H1 (cell line): ENCODE measurements at regions not wholly inside any gene's neighbourhood (a gene's known extent, or its start where the extent isn't known, plus 50 kb on each side); places are given as distances from the start of the nearest gene placed in this dataset.

Source experiments
- CTCF ChIA-PET: fragments of 300-600 bp; sonication (Branson Sonifier 250); formaldehyde crosslinking; loops from one replicate; lab custom pipeline; 2021; ENCODE audit not compliant: partially characterized antibody; lab: Charles Lee
- POLR2A ChIA-PET: fragments of 300-600 bp; sonication (Branson Sonifier 250); formaldehyde crosslinking; loops from one replicate; lab custom pipeline; 2021; ENCODE audit warnings: inconsistent platforms; ENCODE audit not compliant: partially characterized antibody; lab: Charles Lee
- DNase-seq, 2 experiments: peaks; one replicate each; pipeline versions ENCODE4 v3.0.0 to v3.0.0-alpha.2; 2010 to 2022; ENCODE audit warnings: low spot score in 2 of 2, low read depth in 1 of 2, mixed read lengths in 1 of 2
- FAIRE-seq: peaks from 2 replicates; lab custom pipeline; 2011; peaks lifted over from hg19 to GRCh38; lab: Jason Lieb, UNC
- H2AFZ ChIP-seq: 2 replicates; pipeline ENCODE4 v1.8.1; 2012; ENCODE audit warnings: low read length, inconsistent platforms
- H2AK5ac ChIP-seq: 2 replicates; pipeline ENCODE4 v1.6.1; 2013; ENCODE audit warnings: low read depth, low read length
- H2BK120ac ChIP-seq: replicated peaks from 2 replicates; pipeline ENCODE3; 2013; ENCODE audit warnings: low read depth, low read length, inconsistent platforms
- H2BK12ac ChIP-seq: 2 replicates; pipeline ENCODE4 v1.6.1; 2013; ENCODE audit warnings: low read depth, low read length
- H2BK15ac ChIP-seq: 2 replicates; pipeline ENCODE4 v1.6.1; 2013; ENCODE audit warnings: low read length
- H2BK20ac ChIP-seq: 2 replicates; pipeline ENCODE4 v1.6.1; 2013; ENCODE audit warnings: low read length
- H2BK5ac ChIP-seq: 2 replicates; pipeline ENCODE4 v1.6.1; 2013; ENCODE audit warnings: low read depth, low read length
- H3K14ac ChIP-seq: 2 replicates; pipeline ENCODE4 v1.6.1; 2013; ENCODE audit warnings: inconsistent platforms; ENCODE audit not compliant: insufficient read length
- H3K18ac ChIP-seq: 2 replicates; pipeline ENCODE4 v1.6.1; 2013; ENCODE audit warnings: low read length; ENCODE audit errors: extremely low read depth
- H3K23ac ChIP-seq: 2 replicates; pipeline ENCODE4 v1.6.1; 2013; ENCODE audit warnings: inconsistent platforms; ENCODE audit not compliant: insufficient read length
- H3K23me2 ChIP-seq: 2 replicates; pipeline ENCODE4 v1.6.1; 2013; ENCODE audit warnings: low read depth, low read length
- H3K27ac ChIP-seq: 2 replicates; pipeline ENCODE4 v1.6.1; 2011; ENCODE audit warnings: low read depth, low read length, inconsistent platforms
- H3K27me3 ChIP-seq, 4 experiments: replicated peaks in 1 of 4; 1 replicate in 1 of 4; 2 replicates in 3 of 4; pipeline versions ENCODE4 v1.6.1 to v1.8.1; 2011 to 2013; ENCODE audit warnings: low read length in 3 of 4, mild to moderate bottlenecking in 3 of 4, inconsistent platforms in 2 of 4, mixed read lengths in 2 of 4, moderate library complexity in 1 of 4; ENCODE audit not compliant: control insufficient read depth in 3 of 4, insufficient read depth in 3 of 4; ENCODE audit errors: extremely low read depth in 1 of 4
- H3K36me3 ChIP-seq, 4 experiments: 2 replicates each; pipeline versions ENCODE4 v1.6.1 to v1.8.1; 2011 to 2013; ENCODE audit warnings: mild to moderate bottlenecking in 4 of 4, low read length in 3 of 4, moderate library complexity in 2 of 4, control low read depth in 1 of 4, inconsistent platforms in 1 of 4; ENCODE audit not compliant: insufficient read depth in 4 of 4, control insufficient read depth in 2 of 4
- H3K4ac ChIP-seq: replicated peaks from 2 replicates; pipeline ENCODE3; 2013; ENCODE audit warnings: low read length, low read depth, mixed read lengths, inconsistent platforms; ENCODE audit not compliant: insufficient read length
- H3K4me1 ChIP-seq, 4 experiments: replicated peaks in 1 of 4; 1 replicate in 1 of 4; 2 replicates in 3 of 4; pipeline versions ENCODE4 v1.6.1 to v1.8.1; 2011 to 2013; ENCODE audit warnings: low read length in 3 of 4, inconsistent platforms in 2 of 4, mixed read lengths in 1 of 4; ENCODE audit not compliant: insufficient read depth in 4 of 4, control insufficient read depth in 3 of 4
- H3K4me2 ChIP-seq, 2 experiments: 2 replicates each; pipeline versions ENCODE4 v1.6.1 to v1.8.1; 2011 to 2013; ENCODE audit warnings: low read depth in 2 of 2, low read length in 2 of 2, control low read depth in 1 of 2, inconsistent platforms in 1 of 2, mild to moderate bottlenecking in 1 of 2; ENCODE audit not compliant: insufficient read depth in 1 of 2
- H3K4me3 ChIP-seq, 4 experiments: fragments of 200-600, 300-600 bp in 1 of 4; sonication (generic), shearing (Covaris generic), sonication (Bioruptor Twin) in 1 of 4; 2 replicates each; pipeline versions ENCODE4 v1.5.1 to v1.8.1; 2011 to 2016; ENCODE audit warnings: low read length in 4 of 4, low read depth in 3 of 4, control low read depth in 2 of 4, inconsistent platforms in 2 of 4, mild to moderate bottlenecking in 2 of 4, mixed read lengths in 1 of 4, moderate library complexity in 1 of 4; ENCODE audit not compliant: insufficient read depth in 2 of 4; ENCODE audit errors: extremely low read depth in 1 of 4
- H3K56ac ChIP-seq: replicated peaks from 2 replicates; pipeline ENCODE3; 2013; ENCODE audit warnings: low read depth, mild to moderate bottlenecking, mixed read lengths, low read length, inconsistent platforms; ENCODE audit not compliant: insufficient read length
- H3K79me1 ChIP-seq: 2 replicates; pipeline ENCODE4 v1.6.1; 2013; ENCODE audit warnings: low read depth, low read length, control low read depth
- H3K79me2 ChIP-seq, 2 experiments: 2 replicates each; pipeline versions ENCODE4 v1.6.1 to v1.8.1; 2012 to 2013; ENCODE audit warnings: low read length in 2 of 2, mild to moderate bottlenecking in 2 of 2, inconsistent platforms in 1 of 2; ENCODE audit not compliant: insufficient read depth in 2 of 2, control insufficient read depth in 1 of 2
- H3K9ac ChIP-seq, 4 experiments: replicated peaks in 1 of 4; 1 replicate in 1 of 4; 2 replicates in 3 of 4; pipeline versions ENCODE4 v1.6.1 to v1.8.1; 2011 to 2013; ENCODE audit warnings: low read depth in 3 of 4, low read length in 3 of 4, control low read depth in 2 of 4, mild to moderate bottlenecking in 2 of 4, moderate library complexity in 2 of 4, inconsistent platforms in 1 of 4; ENCODE audit errors: extremely low read depth in 1 of 4
- H3K9me3 ChIP-seq, 2 experiments: 2 replicates each; pipeline versions ENCODE4 v1.6.1 to v1.8.1; 2012 to 2013; ENCODE audit warnings: mild to moderate bottlenecking in 2 of 2, moderate library complexity in 2 of 2, control low read depth in 1 of 2, inconsistent platforms in 1 of 2, low read depth in 1 of 2, low read length in 1 of 2, mixed read lengths in 1 of 2; ENCODE audit not compliant: insufficient read depth in 2 of 2
- H4K20me1 ChIP-seq, 2 experiments: replicated peaks in 1 of 2; 2 replicates each; pipeline versions ENCODE3 to v1.8.1; 2011 to 2013; ENCODE audit warnings: inconsistent platforms in 2 of 2, low read length in 2 of 2, mild to moderate bottlenecking in 1 of 2; ENCODE audit not compliant: insufficient read depth in 2 of 2, control insufficient read depth in 1 of 2
- H4K5ac ChIP-seq: 2 replicates; pipeline ENCODE4 v1.6.1; 2013; ENCODE audit warnings: low read length, low read depth, mixed read lengths, inconsistent platforms; ENCODE audit not compliant: insufficient read length
- H4K8ac ChIP-seq: 2 replicates; pipeline ENCODE4 v1.8.0; 2013; ENCODE audit warnings: mild to moderate bottlenecking, moderate library complexity, low read length, inconsistent platforms; ENCODE audit not compliant: insufficient read depth; ENCODE audit errors: extremely low read depth
- H4K91ac ChIP-seq: replicated peaks from 2 replicates; pipeline ENCODE3; 2013; ENCODE audit warnings: low read length, mixed read lengths, inconsistent platforms; ENCODE audit not compliant: insufficient read length
- CTBP2 ChIP-seq: IDR thresholded peaks from 2 replicates; pipeline ENCODE4 v1.7.0; 2011; ENCODE audit warnings: borderline replicate concordance, mild to moderate bottlenecking, moderate library complexity, mixed read lengths, low read length; ENCODE audit not compliant: insufficient read depth, insufficient read length
- EZH2 ChIP-seq: fragments of 200-600 bp; sonication (generic); IDR thresholded peaks from 2 replicates; pipeline ENCODE4 v1.7.1; 2012; ENCODE audit warnings: low read depth, mild to moderate bottlenecking, moderate library complexity, low read length, inconsistent platforms; ENCODE audit not compliant: severe bottlenecking
- PHF8 ChIP-seq: fragments of 200-600 bp; sonication (generic); conservative IDR thresholded peaks from 2 replicates; pipeline ENCODE4 v1.7.1; 2012; ENCODE audit warnings: low read depth, mild to moderate bottlenecking, inconsistent platforms, low read length, moderate library complexity
- POLR2AphosphoS5 ChIP-seq: IDR thresholded peaks from 2 replicates; pipeline ENCODE4 v1.6.1; 2011; ENCODE audit warnings: low read depth, low read length
- RAD21 ChIP-seq, 2 experiments: IDR thresholded peaks in 1 of 2; conservative IDR thresholded peaks in 1 of 2; 2 replicates each; pipeline ENCODE4 v1.6.1; 2011; ENCODE audit warnings: low read depth in 2 of 2, low read length in 2 of 2, improper control_type of control experiment in 1 of 2, inconsistent platforms in 1 of 2, mild to moderate bottlenecking in 1 of 2, moderate library complexity in 1 of 2
- SAP30 ChIP-seq: fragments of 300-600 bp; sonication (generic); IDR thresholded peaks from 2 replicates; pipeline ENCODE4 v1.7.1; 2012; ENCODE audit warnings: low read length, moderate library complexity, mild to moderate bottlenecking, inconsistent platforms; ENCODE audit not compliant: insufficient read depth, insufficient replicate concordance
- SRF ChIP-seq: IDR thresholded peaks from 2 replicates; pipeline ENCODE4 v1.6.1; 2011; ENCODE audit warnings: mild to moderate bottlenecking, low read depth, low read length, moderate library complexity
- ZNF274 ChIP-seq: IDR thresholded peaks from 2 replicates; pipeline ENCODE4 v1.7.0; 2012; ENCODE audit warnings: low read length, borderline replicate concordance; ENCODE audit errors: extremely low read depth

DNA sequence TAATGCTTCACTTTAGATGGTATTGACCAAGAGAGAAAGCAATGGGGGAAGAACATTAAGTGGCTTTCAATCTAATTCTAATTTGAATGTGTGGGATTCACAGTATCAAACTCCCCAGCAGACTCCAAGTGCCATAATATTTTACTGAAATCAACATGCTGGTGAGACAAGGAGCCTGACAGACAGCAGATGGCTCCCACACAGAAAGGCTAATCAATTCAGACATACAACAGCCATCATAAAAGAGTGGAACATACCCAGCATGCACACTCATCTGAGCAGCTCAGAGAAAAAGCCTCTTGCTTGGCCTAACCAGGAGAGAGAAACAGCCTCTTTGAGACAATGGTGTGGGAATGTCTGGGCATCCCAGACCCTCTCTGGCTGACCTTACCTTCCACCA, 186.5 kb upstream of the SKOR2 start:
- Histone ChIP-seq H2BK5ac (no peak overlapping the region), H3K27me3 (no peaks in the 10 kb centered on the region), H3K23ac (no peak overlapping the region), H2BK15ac (no peak overlapping the region), H3K9me3 (no peaks in the 10 kb centered on the region), H3K23me2 (peaks cover 2% of the 10 kb centered on the region; the same call in 1 of the 2 replicates), H4K8ac (no peak overlapping the region), H2BK20ac (no peak overlapping the region), H3K79me2 (no peaks in the 10 kb centered on the region), H3K79me1 (no peaks in the 10 kb centered on the region), H2AFZ (no peak overlapping the region), H2AK5ac (no peak overlapping the region), H3K18ac (no peak overlapping the region), H4K20me1 (no peaks in the 10 kb centered on the region), H2BK12ac (no peak overlapping the region), H3K4ac (no peak overlapping the region), H3K27ac (no peak overlapping the region), H3K4me1 (no peaks in the 10 kb centered on the region), H4K91ac (no peak overlapping the region), H3K4me3 (no peak overlapping the region), H3K56ac (no peak overlapping the region), H2BK120ac (no peak overlapping the region), H3K14ac (no peak overlapping the region), H3K4me2 (no peak overlapping the region), H3K36me3 (no peaks in the 10 kb centered on the region), H3K9ac (no peak overlapping the region), H4K5ac (no peak overlapping the region)
- DNase-seq (no peak), FAIRE-seq (no peak)
- POLR2A ChIA-PET = no interaction called here
- CTCF ChIA-PET = interaction anchor here (1.0 kb wide), 1 partner anchor 317 kb away, joined by 3 read pairs; no protein-coding TSS in a partner anchor
- no peak for TF ChIP-seq SAP30
- TF ChIP-seq POLR2AphosphoS5 = no peak
- TF ChIP-seq CTBP2 = no peak
- TF ChIP-seq PHF8 = no peak
- no peak for TF ChIP-seq RAD21 (IDR thresholded peaks at IDR 0.05 in 1 of 2, conservative IDR thresholded peaks at IDR 0.05 in 1 of 2; ENCODE audit: low read depth in 2 of 2, low read length in 2 of 2)
- no peak for TF ChIP-seq ZNF274
- no peak for TF ChIP-seq EZH2
- no peak for TF ChIP-seq SRF
